Peyer's patch (tissue), 4 donors: ENCODE measurements at regions not wholly inside any gene's neighbourhood (a gene's known extent, or its start where the extent isn't known, plus 50 kb on each side); places are given as distances from the start of the nearest gene placed in this dataset.

Source experiments
- DNase-seq, 3 donors: peaks; one replicate each; pipeline ENCODE4 v3.0.0-alpha.2; 2017 to 2019
- H3K27ac ChIP-seq, 4 donors: fragments of 200-600 bp; sonication (generic); one replicate each; pipeline ENCODE4 v1.5.1; 2016 to 2019
- H3K27me3 ChIP-seq, 2 donors: fragments of 200-600 bp; sonication (generic); one replicate each; pipeline ENCODE4 v1.5.1; 2019
- H3K36me3 ChIP-seq, 3 donors: fragments of 200-600 bp; sonication (generic); one replicate each; pipeline ENCODE4 v1.5.1; 2016 to 2019
- H3K4me1 ChIP-seq, 4 donors: fragments of 200-600 bp; sonication (generic); one replicate each; pipeline ENCODE4 v1.5.1; 2016 to 2019
- H3K4me3 ChIP-seq, 4 donors: fragments of 200-600 bp; sonication (generic); 1 replicate in 3 of 4; 2 replicates in 1 of 4; pipeline ENCODE4 v1.5.1; 2016 to 2019; ENCODE audit warnings: mild to moderate bottlenecking in 1 of 4
- H3K9me3 ChIP-seq, 4 donors: fragments of 200-600 bp; sonication (generic); one replicate each; pipeline ENCODE4 v1.5.1; 2016 to 2019; ENCODE audit warnings: mild to moderate bottlenecking in 1 of 4
- CTCF ChIP-seq, 6 experiments: fragments of 450-650 bp in 4 of 6; fragments of 200-600 bp in 2 of 6; sonication (generic) in 1 of 6; IDR thresholded peaks; one replicate each; pipeline ENCODE4 v1.5.1; 2017 to 2019; ENCODE audit warnings: antibody characterized with exemption in 6 of 6, mild to moderate bottlenecking in 3 of 6, moderate library complexity in 1 of 6
- POLR2A ChIP-seq, 2 donors: fragments of 450-650 bp; IDR thresholded peaks; one replicate each; pipeline ENCODE4 v1.5.1; 2017; ENCODE audit warnings: antibody characterized with exemption in 2 of 2, mild to moderate bottlenecking in 2 of 2, moderate library complexity in 2 of 2

GRCh38 chr13:111936267-111936925 lies 130.6 kb upstream of the SOX1 start:
- peaks cover 0 to 2% (median 0%) of the 10 kb centered on the region in 4 donors for H3K9me3 ChIP-seq
- no peak overlapping the region for H3K4me3 ChIP-seq
- no peak for DNase-seq
- TF ChIP-seq CTCF (IDR thresholded peaks at IDR 0.05) = no peak
- TF ChIP-seq POLR2A (IDR thresholded peaks at IDR 0.05) = no peak
- no peak overlapping the region for H3K27ac ChIP-seq
- H3K27me3 ChIP-seq = no peaks in the 10 kb centered on the region
- H3K36me3 ChIP-seq = no peaks in the 10 kb centered on the region
- no peaks in the 10 kb centered on the region for H3K4me1 ChIP-seq

- peak in 1 of 3 donors; percentile 41 for DNase-seq
- no peak overlapping the region for H3K4me3 ChIP-seq
Measured at GRCh38 chr13:111937777-111938311, 129.1 kb upstream of the SOX1 start.

GRCh38 chr13:111938741-111939665 lies 127.9 kb upstream of the SOX1 start:
- TF ChIP-seq POLR2A (IDR thresholded peaks at IDR 0.05) = no peak
- TF ChIP-seq CTCF (IDR thresholded peaks at IDR 0.05) = no peak

More at GRCh38 chr13:111937777-111938311, 129.1 kb upstream of the SOX1 start:
- Histone ChIP-seq H3K4me1 (no peaks in the 10 kb centered on the region), H3K36me3 (no peaks in the 10 kb centered on the region), H3K9me3 (no peaks in the 10 kb centered on the region), H3K27me3 (no peaks in the 10 kb centered on the region), H3K27ac (no peak overlapping the region)
- TF ChIP-seq POLR2A (IDR thresholded peaks at IDR 0.05) (no peak), CTCF (IDR thresholded peaks at IDR 0.05) (no peak)

GRCh38 chr13:111939666-111940278 lies 127.2 kb upstream of the SOX1 start:
- Histone ChIP-seq H3K27me3 (no peaks in the 10 kb centered on the region), H3K4me3 (no peak overlapping the region), H3K27ac (no peak overlapping the region), H3K4me1 (no peaks in the 10 kb centered on the region), H3K36me3 (no peaks in the 10 kb centered on the region), H3K9me3 (no peaks in the 10 kb centered on the region)
- no peak for TF ChIP-seq POLR2A (IDR thresholded peaks at IDR 0.05)
- no peak for TF ChIP-seq CTCF (IDR thresholded peaks at IDR 0.05)
- DNase-seq = no peak

More at GRCh38 chr13:111938741-111939665, 127.9 kb upstream of the SOX1 start:
- no peaks in the 10 kb centered on the region for H3K27me3 ChIP-seq
- H3K36me3 ChIP-seq = no peaks in the 10 kb centered on the region
- no peaks in the 10 kb centered on the region for H3K4me1 ChIP-seq
- H3K4me3 ChIP-seq = no peak overlapping the region
- no peak overlapping the region for H3K27ac ChIP-seq
- no peak for DNase-seq
- H3K9me3 ChIP-seq = no peaks in the 10 kb centered on the region

- H3K36me3 ChIP-seq = no peaks in the 10 kb centered on the region
- no peak overlapping the region for H3K27ac ChIP-seq
- H3K4me3 ChIP-seq = no peak overlapping the region
- no peak for DNase-seq
- H3K9me3 ChIP-seq = no peaks in the 10 kb centered on the region
- no peak for TF ChIP-seq POLR2A (IDR thresholded peaks at IDR 0.05)
- no peak for TF ChIP-seq CTCF (IDR thresholded peaks at IDR 0.05)
- no peaks in the 10 kb centered on the region for H3K4me1 ChIP-seq
- H3K27me3 ChIP-seq = no peaks in the 10 kb centered on the region
Measured at GRCh38 chr13:111940892-111941291, 126.1 kb upstream of the SOX1 start.
